ENCODE measurements at regions not wholly inside any gene's neighbourhood (a gene's known extent, or its start where the extent isn't known, plus 50 kb on each side); places are given as distances from the start of the nearest gene placed in this dataset.
"Not testable (repeated sequence)": the region's sequence is repeated elsewhere in the genome, so short reads cannot be mapped to it uniquely, and the experiment has no call there.

GRCh38 chr10:3877211-3878000 is 92.4 kb upstream of the KLF6 start:
- H3K36me3 Mint-ChIP-seq (ENCODE audit: insufficient read depth in 2 of 2), result peaks cover 0 to 5% of the 10 kb centered on the region in 2 donors
- no peaks in the 10 kb centered on the region for H3K27me3 Mint-ChIP-seq (ENCODE audit: low read depth)
- H3K27ac Mint-ChIP-seq, result peak overlapping the region; percentile 86
- DNase-seq (no peak), ATAC-seq (replicated peaks in 1 of 2) (no peak)
- peaks cover 2 to 3% of the 10 kb centered on the region in 2 donors for H3K9me3 Mint-ChIP-seq
- H3K4me1 Mint-ChIP-seq (ENCODE audit: low read depth), result peaks cover 70% of the 10 kb centered on the region
- peak overlapping the region in 1 of 2 donors; percentile 89 for H3K4me3 Mint-ChIP-seq

DNA sequence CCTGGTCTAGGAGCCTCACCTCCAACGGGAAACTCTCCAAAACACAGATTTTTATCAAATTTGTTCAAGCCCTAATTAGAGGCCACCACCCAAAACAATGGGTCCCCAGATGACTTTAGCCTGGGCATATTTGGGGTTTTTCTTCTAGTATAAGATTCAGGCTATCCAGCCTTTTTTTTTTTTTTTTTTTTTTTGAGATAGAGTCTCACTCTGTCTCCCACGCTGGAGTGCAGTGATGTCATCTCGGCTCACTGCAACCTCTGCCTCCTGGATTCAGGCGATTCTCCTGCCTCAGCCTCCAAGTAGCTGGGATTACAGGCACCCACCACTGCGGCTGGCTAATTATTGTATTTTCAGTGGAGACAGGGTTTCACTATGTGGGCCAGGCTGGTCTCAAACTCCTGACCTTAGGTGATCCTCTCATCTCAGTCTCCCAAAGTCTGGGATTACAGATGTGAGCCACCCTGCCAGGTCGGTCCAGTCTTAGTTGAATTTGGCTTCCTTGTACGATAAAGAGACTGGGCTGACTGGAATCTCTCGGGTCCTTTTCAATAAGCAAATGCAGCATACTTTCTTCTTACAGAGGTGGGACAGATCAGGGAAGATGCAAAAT is 91.4 kb upstream of the KLF6 start:
- no peaks in the 10 kb centered on the region for H3K27me3 Mint-ChIP-seq (ENCODE audit: low read depth)
- DNase-seq (no peak), ATAC-seq (replicated peaks in 1 of 2) (no peak)
- no peaks in the 10 kb centered on the region for H3K9me3 Mint-ChIP-seq
- H3K27ac Mint-ChIP-seq, result peak overlapping the region; percentile 98
- peaks cover 72% of the 10 kb centered on the region for H3K4me1 Mint-ChIP-seq (ENCODE audit: low read depth)
- peak overlapping the region; percentile 84 to 89 for H3K4me3 Mint-ChIP-seq
- H3K36me3 Mint-ChIP-seq (ENCODE audit: insufficient read depth in 2 of 2), result no peaks in the 10 kb centered on the region

- Mint-ChIP-seq H3K36me3 (ENCODE audit: insufficient read depth in 2 of 2) (no peaks in the 10 kb centered on the region), H3K9me3 (no peaks in the 10 kb centered on the region), H3K4me3 (peak overlapping the region; percentile 84 to 89), H3K27me3 (ENCODE audit: low read depth) (no peaks in the 10 kb centered on the region), H3K4me1 (ENCODE audit: low read depth) (peaks cover 76% of the 10 kb centered on the region), H3K27ac (peak overlapping the region; percentile 98)
- DNase-seq (no peak), ATAC-seq (replicated peaks in 1 of 2) (no peak)
Observed at GRCh38 chr10:3875842-3876235, 90.8 kb upstream of the KLF6 start.

GRCh38 chr10:3874990-3875841 is 90.2 kb upstream of the KLF6 start:
- Mint-ChIP-seq H3K4me1 (ENCODE audit: low read depth) (peaks cover 74% of the 10 kb centered on the region), H3K9me3 (no peaks in the 10 kb centered on the region), H3K4me3 (peak overlapping the region; percentile 84 to 89), H3K27me3 (ENCODE audit: low read depth) (no peaks in the 10 kb centered on the region), H3K27ac (peak overlapping the region; percentile 98), H3K36me3 (ENCODE audit: insufficient read depth in 2 of 2) (no peaks in the 10 kb centered on the region)
- ATAC-seq (replicated peaks in 1 of 2) (peak; percentile 64 to 70), DNase-seq (peak; percentile 36 to 38)

GRCh38 chr10:3874610-3874989 is 89.6 kb upstream of the KLF6 start:
- Mint-ChIP-seq H3K4me3 (peak overlapping the region; percentile 84 to 89), H3K27ac (peak overlapping the region; percentile 98), H3K4me1 (ENCODE audit: low read depth) (peaks cover 78% of the 10 kb centered on the region)
- ATAC-seq (replicated peaks in 1 of 2); H3K36me3 Mint-ChIP-seq (ENCODE audit: insufficient read depth in 2 of 2); H3K9me3 Mint-ChIP-seq; H3K27me3 Mint-ChIP-seq (ENCODE audit: low read depth); DNase-seq: not testable (repeated sequence)

DNA sequence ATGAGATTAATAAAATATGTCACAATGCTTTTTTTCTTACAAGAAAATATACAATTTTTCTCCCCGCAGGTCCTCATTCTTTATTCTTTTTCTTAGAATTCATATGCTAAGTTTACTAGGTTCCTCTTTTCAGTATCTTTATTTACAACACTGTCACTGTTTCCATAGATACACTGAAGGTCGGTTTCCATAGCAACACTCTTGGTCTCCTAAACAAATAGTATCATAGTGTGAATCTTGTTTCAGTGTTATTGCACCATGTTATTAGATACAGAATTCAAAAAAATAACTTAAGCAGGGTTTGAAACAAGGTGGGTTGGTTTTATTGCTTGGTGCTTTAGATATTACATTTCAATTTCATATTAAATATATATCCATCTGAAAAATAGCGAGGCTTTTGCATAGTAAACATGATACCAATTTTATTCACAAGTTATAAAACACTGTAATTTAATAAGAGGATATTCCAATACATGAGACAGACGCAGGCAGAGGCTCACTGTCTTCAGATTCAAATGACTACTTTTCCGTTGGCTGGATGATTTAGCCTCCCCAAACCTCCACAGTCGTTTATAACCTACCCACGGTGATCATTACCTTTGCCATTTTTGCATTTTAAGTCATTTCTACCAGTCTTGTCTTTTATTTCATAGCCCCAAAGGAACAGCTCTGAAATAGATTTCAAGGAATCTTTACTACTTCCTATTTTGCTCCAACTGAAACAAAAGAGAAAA is 88.9 kb upstream of the KLF6 start:
- H3K4me3 Mint-ChIP-seq, result peak overlapping the region; percentile 13 to 80
- no peaks in the 10 kb centered on the region for H3K36me3 Mint-ChIP-seq (ENCODE audit: insufficient read depth in 2 of 2)
- DNase-seq (peak; percentile 29 to 38), ATAC-seq (replicated peaks in 1 of 2) (peak; percentile 72 to 80)
- no peaks in the 10 kb centered on the region for H3K27me3 Mint-ChIP-seq (ENCODE audit: low read depth)
- H3K4me1 Mint-ChIP-seq (ENCODE audit: low read depth), result peaks cover 78% of the 10 kb centered on the region
- no peaks in the 10 kb centered on the region for H3K9me3 Mint-ChIP-seq
- H3K27ac Mint-ChIP-seq, result peak overlapping the region; percentile 99

DNA sequence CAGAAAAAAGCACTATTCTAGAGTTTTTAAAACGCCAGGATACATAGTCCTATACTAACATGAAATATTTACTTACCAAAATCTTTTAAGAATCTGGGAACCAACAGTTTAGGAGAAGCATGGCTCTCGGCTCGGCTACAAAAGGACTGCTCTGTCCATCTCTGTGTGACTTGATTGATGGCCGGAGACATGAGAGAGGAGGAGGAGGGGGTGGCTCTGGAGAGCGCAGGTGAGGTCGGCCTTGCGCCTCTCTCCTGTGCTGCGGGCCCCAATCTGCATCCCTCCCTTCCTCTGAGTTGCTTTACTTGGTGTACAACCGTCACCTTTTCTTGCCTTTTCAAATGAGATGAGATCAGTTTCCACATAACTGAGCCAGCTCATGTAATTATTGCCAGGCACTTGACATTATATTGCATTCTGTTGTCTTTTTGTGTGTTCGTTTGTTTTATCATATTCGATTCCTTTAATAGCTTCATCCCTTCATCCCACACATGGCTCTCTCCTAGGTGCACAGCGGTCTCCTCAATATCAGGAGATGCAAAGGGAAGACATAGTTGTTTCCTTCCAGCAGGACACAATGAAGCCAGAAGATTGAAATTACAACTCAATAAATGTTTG is 87.8 kb upstream of the KLF6 start:
- H3K9me3 Mint-ChIP-seq, result no peaks in the 10 kb centered on the region
- DNase-seq (no peak), ATAC-seq (replicated peaks in 1 of 2) (no peak)
- peaks cover 88% of the 10 kb centered on the region for H3K4me1 Mint-ChIP-seq (ENCODE audit: low read depth)
- no peaks in the 10 kb centered on the region for H3K36me3 Mint-ChIP-seq (ENCODE audit: insufficient read depth in 2 of 2)
- peak overlapping the region; percentile 27 to 80 for H3K4me3 Mint-ChIP-seq
- H3K27ac Mint-ChIP-seq, result peak overlapping the region; percentile 99
- H3K27me3 Mint-ChIP-seq (ENCODE audit: low read depth), result no peaks in the 10 kb centered on the region

GRCh38 chr10:3871424-3871996 is 86.5 kb upstream of the KLF6 start:
- no peak for DNase-seq

GRCh38 chr10:3869036-3869435 is 84.0 kb upstream of the KLF6 start:
- peak overlapping the region; percentile 99 for H3K27ac Mint-ChIP-seq
- peak overlapping the region in 1 of 2 donors; percentile 56 for H3K4me3 Mint-ChIP-seq
- H3K9me3 Mint-ChIP-seq, result peaks cover 0 to 2% of the 10 kb centered on the region in 2 donors
- ATAC-seq (replicated peaks in 1 of 2), result peak in 1 of 2 donors; percentile 31
- peaks cover 92% of the 10 kb centered on the region for H3K4me1 Mint-ChIP-seq (ENCODE audit: low read depth)
- no peaks in the 10 kb centered on the region for H3K36me3 Mint-ChIP-seq (ENCODE audit: insufficient read depth in 2 of 2)
- H3K27me3 Mint-ChIP-seq (ENCODE audit: low read depth), result no peaks in the 10 kb centered on the region
- DNase-seq, result peak; percentile 36 to 55

More at GRCh38 chr10:3871424-3871996, 86.5 kb upstream of the KLF6 start:
- H3K27ac Mint-ChIP-seq, result peak overlapping the region; percentile 99
- peaks cover 92% of the 10 kb centered on the region for H3K4me1 Mint-ChIP-seq (ENCODE audit: low read depth)
- H3K27me3 Mint-ChIP-seq (ENCODE audit: low read depth), result no peaks in the 10 kb centered on the region
- no peak for ATAC-seq (replicated peaks in 1 of 2)
- H3K9me3 Mint-ChIP-seq, result no peaks in the 10 kb centered on the region
- H3K36me3 Mint-ChIP-seq (ENCODE audit: insufficient read depth in 2 of 2), result no peaks in the 10 kb centered on the region
- no peak overlapping the region for H3K4me3 Mint-ChIP-seq

DNA sequence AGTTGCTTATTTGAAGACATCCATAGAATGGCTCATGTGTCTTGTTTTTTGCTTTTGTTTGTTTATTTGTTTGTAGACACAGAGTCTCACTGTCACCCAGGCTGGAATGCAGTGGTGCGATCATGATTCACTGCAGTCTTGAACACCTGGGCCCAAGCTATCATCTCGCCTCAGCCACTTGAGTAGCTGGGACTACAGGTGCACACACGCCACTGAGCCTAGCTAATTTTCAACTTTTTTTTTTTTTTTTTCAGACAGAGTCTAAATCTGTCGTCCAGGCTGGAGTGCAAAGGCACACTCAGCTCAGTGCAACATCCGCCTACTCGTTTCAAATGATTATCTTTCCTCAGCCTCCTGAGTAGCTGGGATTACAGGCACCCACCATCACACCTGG is 83.3 kb upstream of the KLF6 start:
- peaks cover 91% of the 10 kb centered on the region for H3K4me1 Mint-ChIP-seq (ENCODE audit: low read depth)
- peaks cover 0 to 3% of the 10 kb centered on the region in 2 donors for H3K9me3 Mint-ChIP-seq
- DNase-seq, result no peak
- H3K36me3 Mint-ChIP-seq (ENCODE audit: insufficient read depth in 2 of 2), result no peaks in the 10 kb centered on the region
- H3K27me3 Mint-ChIP-seq (ENCODE audit: low read depth), result no peaks in the 10 kb centered on the region
- peak overlapping the region; percentile 44 to 62 for H3K4me3 Mint-ChIP-seq
- peak overlapping the region; percentile 99 for H3K27ac Mint-ChIP-seq
- ATAC-seq (replicated peaks in 1 of 2), result no peak

GRCh38 chr10:3867454-3868270 is 82.7 kb upstream of the KLF6 start:
- peaks cover 85% of the 10 kb centered on the region for H3K4me1 Mint-ChIP-seq (ENCODE audit: low read depth)
- peak overlapping the region; percentile 99 for H3K27ac Mint-ChIP-seq
- no peaks in the 10 kb centered on the region for H3K36me3 Mint-ChIP-seq (ENCODE audit: insufficient read depth in 2 of 2)
- H3K4me3 Mint-ChIP-seq, result peak overlapping the region; percentile 44 to 62
- peak; percentile 50 to 55 for DNase-seq
- ATAC-seq (replicated peaks in 1 of 2), result peak; percentile 82 to 86
- H3K9me3 Mint-ChIP-seq, result peaks cover 0 to 3% of the 10 kb centered on the region in 2 donors
- H3K27me3 Mint-ChIP-seq (ENCODE audit: low read depth), result no peaks in the 10 kb centered on the region
